Ramos (cell line): ENCODE measurements at regions not wholly inside any gene's neighbourhood (a gene's known extent, or its start where the extent isn't known, plus 50 kb on each side); places are given as distances from the start of the nearest gene placed in this dataset.

Experiments
- in situ Hi-C: fragments of 300-500 bp; cut with MboI; formaldehyde crosslinking; loops from one replicate; pipeline ENCODE4 v1.14.3; 2022; ENCODE audit warnings: low sequenced_read_pairs; ENCODE audit not compliant: unreplicated experiment

GRCh38 chr12:88969127-88969526, 383.2 kb downstream of the DUSP6 start:
- in situ Hi-C loops: no loop called here

GRCh38 chr12:88960213-88960878, 380.1 kb upstream of the KITLG start:
- in situ Hi-C loops: no loop called here

- in situ Hi-C loops: no loop called here
These were observed 378.7 kb upstream of the KITLG start for GRCh38 chr12:88958946-88959345.

DNA sequence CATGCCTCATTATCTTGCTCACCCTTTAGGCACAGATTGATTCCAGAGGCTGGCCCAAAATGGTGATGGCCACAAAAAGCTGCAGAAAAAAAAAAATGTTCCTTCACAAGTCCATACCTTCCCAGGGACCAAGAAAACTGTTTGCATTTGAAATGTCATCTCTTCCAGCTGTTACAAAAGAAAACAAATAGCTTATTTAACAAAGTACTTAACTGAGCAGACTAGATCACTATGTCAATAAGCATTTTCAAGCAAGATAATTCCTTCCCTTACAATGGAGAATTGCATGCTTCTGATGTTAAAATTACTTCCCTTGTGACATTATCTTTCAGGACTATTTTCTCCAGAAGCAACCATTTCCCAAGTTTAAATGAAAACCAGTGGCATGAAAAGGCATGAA, 377.9 kb upstream of the KITLG start:
- in situ Hi-C loops: no loop called here

GRCh38 chr12:88957358-88957757, 377.1 kb upstream of the KITLG start:
- in situ Hi-C loops: no loop called here

GRCh38 chr12:88955531-88955930, 375.3 kb upstream of the KITLG start:
- in situ Hi-C loops: no loop called here

- in situ Hi-C loops: no loop called here
These were observed 372.8 kb upstream of the KITLG start for GRCh38 chr12:88953029-88953586.

DNA sequence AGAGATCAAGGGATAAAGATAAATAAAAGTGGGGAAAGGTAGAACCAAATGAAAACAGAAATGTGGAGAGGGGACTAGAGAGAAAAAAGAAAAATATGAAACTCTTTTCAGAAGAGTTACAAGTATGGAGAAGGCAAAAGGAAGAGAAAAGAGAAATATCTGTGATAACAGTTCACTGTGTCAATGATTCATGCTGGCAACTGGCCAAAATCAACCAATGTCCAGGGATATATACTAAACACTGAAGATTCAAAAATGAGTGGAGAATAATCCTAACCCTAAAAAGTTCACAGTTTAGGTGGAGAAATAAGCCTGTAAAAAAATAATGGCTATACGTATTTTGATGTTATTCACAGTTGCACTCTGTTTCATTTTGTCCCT, 372.3 kb upstream of the KITLG start:
- in situ Hi-C loops: no loop called here

GRCh38 chr12:88951860-88952561, 371.7 kb upstream of the KITLG start:
- in situ Hi-C loops: no loop called here

DNA sequence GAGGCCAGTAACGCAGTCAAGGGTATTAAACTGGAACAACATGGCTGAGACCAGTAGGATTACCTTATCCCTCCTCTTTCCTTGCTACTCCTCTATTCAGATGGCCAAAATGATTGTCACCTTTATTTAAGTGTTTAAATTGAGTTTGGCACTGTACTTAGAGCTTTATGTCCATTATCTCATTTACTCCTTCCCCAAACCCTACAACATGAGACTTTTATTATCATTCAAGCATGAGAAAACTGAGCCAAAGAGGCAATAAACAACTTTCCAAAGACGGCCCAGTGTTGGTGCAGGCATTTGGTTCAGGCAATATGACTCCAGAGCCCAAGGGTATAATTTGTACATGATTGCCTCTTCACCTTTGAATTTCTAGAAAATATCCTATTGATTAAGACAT, 370.9 kb upstream of the KITLG start:
- in situ Hi-C loops: no loop called here

- in situ Hi-C loops: no loop called here
These were observed 367.3 kb upstream of the KITLG start for GRCh38 chr12:88947486-88948043.

DNA sequence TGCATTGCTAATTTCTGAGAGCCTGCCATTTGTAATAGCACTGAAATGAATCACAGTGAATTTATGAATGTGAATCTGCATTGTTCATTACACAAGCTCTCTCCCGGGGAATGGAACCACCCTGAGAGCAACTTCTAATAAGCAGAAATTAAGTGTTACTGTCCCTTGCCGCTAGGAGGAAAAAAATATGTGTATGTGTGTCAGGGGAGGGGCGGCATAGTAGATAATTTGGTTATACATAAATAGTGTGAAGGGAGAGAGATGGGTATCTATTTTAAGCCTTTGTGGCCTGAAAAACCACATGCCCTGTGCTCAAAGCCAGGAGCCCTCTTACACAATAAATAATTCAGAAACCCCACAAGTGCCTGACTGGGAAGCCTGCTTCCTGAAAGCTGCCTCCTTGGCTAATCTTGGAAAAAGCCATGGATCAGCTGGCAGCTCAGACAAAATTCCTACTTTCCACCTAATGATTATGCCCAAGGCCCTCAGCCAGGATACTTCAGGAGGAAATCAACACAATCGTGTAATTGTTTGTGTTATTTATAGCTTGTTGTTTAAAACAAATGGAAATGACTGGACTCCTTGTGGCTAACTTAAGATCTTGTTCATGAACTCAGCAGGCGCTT, 366.2 kb upstream of the KITLG start:
- in situ Hi-C loops: no loop called here

- in situ Hi-C loops: no loop called here
These were observed 364.9 kb upstream of the KITLG start for GRCh38 chr12:88945051-88945732.

DNA sequence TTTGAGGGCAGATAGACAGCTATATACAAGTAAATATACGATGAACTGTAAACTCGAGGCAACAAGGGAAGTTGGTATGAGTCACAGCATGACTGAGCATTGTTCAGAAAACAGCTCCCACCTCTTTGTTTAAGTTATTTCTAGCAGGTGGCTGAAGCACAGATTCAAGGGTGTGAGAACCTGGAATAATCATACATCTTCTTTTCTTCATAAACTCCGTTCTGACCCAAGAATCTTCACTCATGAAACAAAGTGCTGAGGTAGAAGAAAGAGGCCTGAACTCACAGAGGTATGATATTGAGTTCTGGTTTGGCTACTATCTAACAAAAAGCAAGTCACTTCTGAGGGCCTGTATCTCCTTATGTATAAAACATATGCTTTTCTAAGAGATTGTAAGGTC, 364.1 kb upstream of the KITLG start:
- in situ Hi-C loops: no loop called here

GRCh38 chr12:88940854-88941253, 360.6 kb upstream of the KITLG start:
- in situ Hi-C loops: no loop called here

GRCh38 chr12:88935856-88936255, 355.6 kb upstream of the KITLG start:
- in situ Hi-C loops: no loop called here

DNA sequence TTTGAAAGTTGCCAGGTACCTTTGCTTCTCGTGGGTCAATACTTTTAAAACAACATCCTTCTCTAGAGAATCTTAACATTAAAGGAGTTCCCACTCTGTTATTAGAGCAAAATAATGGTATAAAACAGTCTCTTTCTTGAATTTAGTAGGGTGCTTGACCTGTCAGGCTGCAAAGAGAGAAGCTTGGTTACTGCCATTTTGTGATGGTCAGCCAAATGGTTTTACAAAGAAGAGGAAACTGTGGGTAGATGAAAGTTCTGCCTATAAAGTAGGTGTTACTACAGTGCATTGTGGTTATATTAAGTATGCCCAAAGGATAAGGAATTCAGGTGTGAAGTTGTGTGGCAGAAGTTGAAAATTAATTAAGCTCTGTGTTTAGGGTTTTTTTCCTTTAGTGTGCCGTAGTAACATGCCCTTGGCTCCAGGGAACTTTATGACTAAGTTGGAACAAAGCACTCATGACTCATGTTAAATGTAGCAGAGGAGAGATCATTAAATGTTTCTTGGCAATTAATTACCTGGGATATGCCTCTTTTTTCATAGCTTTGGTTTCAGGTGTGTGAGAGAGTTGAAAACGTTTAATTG, 354.0 kb upstream of the KITLG start:
- in situ Hi-C loops: no loop called here

- in situ Hi-C loops: no loop called here
These were observed 352.2 kb upstream of the KITLG start for GRCh38 chr12:88932457-88932856.

DNA sequence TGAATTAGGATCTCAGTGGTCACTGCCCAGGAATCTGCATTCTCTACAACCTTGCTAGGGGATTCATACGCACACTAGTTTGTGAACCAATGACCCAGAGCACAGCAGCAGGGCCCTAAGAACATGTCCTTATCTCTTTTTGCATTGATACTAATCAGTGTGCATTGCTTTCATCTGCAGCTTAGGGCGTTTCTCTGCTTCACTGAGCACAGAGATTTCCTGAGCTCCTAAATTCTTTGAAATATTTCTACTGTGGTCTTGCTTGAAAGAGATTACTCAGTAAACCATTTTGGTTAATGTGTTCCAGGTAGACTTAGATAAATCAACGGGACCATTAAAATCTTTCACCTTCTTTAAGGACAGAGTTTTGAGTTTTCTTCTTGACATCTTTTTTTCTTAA, 351.3 kb upstream of the KITLG start:
- in situ Hi-C loops: no loop called here

GRCh38 chr12:88925454-88925853, 345.2 kb upstream of the KITLG start:
- in situ Hi-C loops: no loop called here
